ENCODE measurements at regions not wholly inside any gene's neighbourhood (a gene's known extent, or its start where the extent isn't known, plus 50 kb on each side); places are given as distances from the start of the nearest gene placed in this dataset.

GRCh38 chr12:90645181-90645580 lies 309.8 kb downstream of the CCER1 start:
- no peak for TF ChIP-seq POLR2A (IDR thresholded peaks at IDR 0.05)
- TF ChIP-seq CTCF (IDR thresholded peaks at IDR 0.05) = no peak
